IPS DF 6.9 (cell line): ENCODE measurements at regions not wholly inside any gene's neighbourhood (a gene's known extent, or its start where the extent isn't known, plus 50 kb on each side); places are given as distances from the start of the nearest gene placed in this dataset.

Experiments
- DNase-seq: peaks from one replicate; pipeline ENCODE4 v3.0.0-alpha.2; 2013; ENCODE audit warnings: low read depth, low spot score
- H3K27ac ChIP-seq: one replicate; pipeline ENCODE4 v1.5.1; 2013; ENCODE audit warnings: low read length, control low read depth
- H3K27me3 ChIP-seq: 2 replicates; pipeline ENCODE4 v1.6.1; 2013; ENCODE audit warnings: mild to moderate bottlenecking, low read length; ENCODE audit not compliant: control insufficient read depth, insufficient read depth
- H3K36me3 ChIP-seq: 2 replicates; pipeline ENCODE4 v1.6.1; 2013; ENCODE audit warnings: low read length; ENCODE audit not compliant: control insufficient read depth, insufficient read depth
- H3K4me1 ChIP-seq: 2 replicates; pipeline ENCODE4 v1.6.1; 2013; ENCODE audit warnings: low read length; ENCODE audit not compliant: control insufficient read depth, insufficient read depth
- H3K4me3 ChIP-seq: 2 replicates; pipeline ENCODE4 v1.5.1; 2013; ENCODE audit warnings: mild to moderate bottlenecking, low read length
- H3K9me3 ChIP-seq: 2 replicates; pipeline ENCODE4 v1.6.1; 2013; ENCODE audit warnings: low read length, inconsistent platforms; ENCODE audit not compliant: control insufficient read depth, insufficient read depth
- WGBS: extraction: QIAGEN DNeasy Blood & Tissue Kit; methylation state at CpG from one replicate; pipeline ENCODE4 v1.1.7; 2013; ENCODE audit warnings: mixed read lengths, missing lambda C conversion rate; ENCODE audit not compliant: insufficient read length, insufficient coverage; 5-methylcytosine and 5-hydroxymethylcytosine counted together

GRCh38 chr10:24034571-24034970 lies 174.4 kb upstream of the KIAA1217 start:
- H3K4me1 ChIP-seq: no peaks in the 10 kb centered on the region
- H3K4me3 ChIP-seq: no peak overlapping the region
- DNase-seq: no peak
- WGBS: no CpG with 5 or more reads among the region's 5 CpGs
- no peak overlapping the region for H3K27ac ChIP-seq
- H3K9me3 ChIP-seq: no peaks in the 10 kb centered on the region
- no peaks in the 10 kb centered on the region for H3K36me3 ChIP-seq
- H3K27me3 ChIP-seq: no peaks in the 10 kb centered on the region

GRCh38 chr10:24035761-24036160 lies 173.2 kb upstream of the KIAA1217 start:
- Histone ChIP-seq H3K27me3 (no peaks in the 10 kb centered on the region), H3K4me3 (no peak overlapping the region), H3K36me3 (no peaks in the 10 kb centered on the region), H3K9me3 (no peaks in the 10 kb centered on the region), H3K27ac (no peak overlapping the region), H3K4me1 (no peaks in the 10 kb centered on the region)
- DNase-seq: no peak
- no CpG with 5 or more reads among the region's 4 CpGs for WGBS

DNA sequence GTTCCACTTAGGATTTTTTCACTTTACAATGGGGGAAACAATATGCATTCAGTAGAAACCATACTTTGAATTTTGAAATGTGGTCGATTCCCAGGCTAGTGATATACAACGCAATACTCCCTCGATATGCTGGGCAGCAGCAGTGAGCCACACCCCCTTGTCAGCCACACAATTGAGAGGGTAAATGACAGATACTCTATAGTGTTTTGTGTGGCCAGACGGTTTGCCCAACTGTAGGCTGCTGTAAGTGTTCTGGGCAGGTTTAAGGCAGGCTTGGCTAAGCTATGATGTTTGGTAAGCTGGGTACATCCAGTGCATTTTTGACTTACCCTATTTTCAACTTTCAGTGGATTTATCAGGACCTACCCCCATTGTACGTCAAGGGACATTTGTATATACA lies 169.6 kb upstream of the KIAA1217 start:
- no peak for DNase-seq
- WGBS: no CpG with 5 or more reads among the region's 5 CpGs
- no peaks in the 10 kb centered on the region for H3K9me3 ChIP-seq
- H3K36me3 ChIP-seq: no peaks in the 10 kb centered on the region
- H3K27ac ChIP-seq: no peak overlapping the region
- no peaks in the 10 kb centered on the region for H3K4me1 ChIP-seq
- no peaks in the 10 kb centered on the region for H3K27me3 ChIP-seq
- H3K4me3 ChIP-seq: no peak overlapping the region

DNA sequence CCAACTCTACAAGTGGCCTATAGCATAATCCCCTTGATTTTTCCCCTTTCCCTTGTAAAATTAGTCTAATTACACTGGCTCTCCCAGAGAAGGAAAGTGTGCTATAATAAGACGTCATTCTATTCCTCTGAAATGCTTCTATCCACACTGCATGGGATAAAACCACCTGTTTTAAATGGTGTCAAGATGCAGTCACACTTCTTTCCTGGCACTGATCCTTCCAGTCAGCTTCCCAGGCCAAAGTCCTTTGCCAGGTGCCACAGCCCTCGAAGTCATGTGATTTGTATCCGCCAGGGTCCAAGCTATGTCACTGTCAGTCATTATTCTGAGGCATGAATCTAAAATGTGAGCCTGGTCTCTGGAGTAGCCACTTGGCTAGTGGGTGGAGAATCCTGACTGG lies 169.0 kb upstream of the KIAA1217 start:
- WGBS: no CpG with 5 or more reads among the region's 3 CpGs
- Histone ChIP-seq H3K36me3 (no peaks in the 10 kb centered on the region), H3K4me3 (no peak overlapping the region), H3K27ac (no peak overlapping the region), H3K9me3 (no peaks in the 10 kb centered on the region), H3K27me3 (no peaks in the 10 kb centered on the region), H3K4me1 (no peaks in the 10 kb centered on the region)
- no peak for DNase-seq

- no peak for DNase-seq
These were observed 167.9 kb upstream of the KIAA1217 start for GRCh38 chr10:24041034-24041433.

DNA sequence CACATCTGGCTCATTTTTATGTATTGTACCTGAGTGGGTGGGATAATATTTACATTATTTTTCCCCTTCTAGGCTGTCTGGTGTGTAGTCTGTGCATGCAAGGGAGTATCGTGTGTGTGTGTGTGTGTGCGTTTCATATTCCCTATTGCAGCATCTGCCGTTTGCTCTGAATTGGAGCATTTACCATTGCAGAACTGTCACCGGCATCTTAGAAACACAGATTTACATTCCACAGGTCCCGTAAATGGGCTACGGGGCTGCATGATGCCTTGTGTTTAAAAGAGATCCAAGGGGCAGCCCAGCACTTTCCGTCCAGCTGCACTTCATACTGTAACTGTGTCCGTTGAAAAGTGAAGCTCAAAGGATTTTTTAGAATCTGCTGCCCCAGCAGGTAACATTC lies 167.1 kb upstream of the KIAA1217 start:
- Histone ChIP-seq H3K36me3 (no peaks in the 10 kb centered on the region), H3K4me3 (no peak overlapping the region), H3K4me1 (no peaks in the 10 kb centered on the region), H3K27ac (no peak overlapping the region), H3K27me3 (no peaks in the 10 kb centered on the region), H3K9me3 (no peaks in the 10 kb centered on the region)
- no peak for DNase-seq
- no CpG with 5 or more reads among the region's 8 CpGs for WGBS

More at GRCh38 chr10:24041034-24041433, 167.9 kb upstream of the KIAA1217 start:
- no peaks in the 10 kb centered on the region for H3K9me3 ChIP-seq
- H3K27me3 ChIP-seq: no peaks in the 10 kb centered on the region
- no peak overlapping the region for H3K27ac ChIP-seq
- no CpG with 5 or more reads among the region's 3 CpGs for WGBS
- no peaks in the 10 kb centered on the region for H3K36me3 ChIP-seq
- H3K4me1 ChIP-seq: no peaks in the 10 kb centered on the region
- H3K4me3 ChIP-seq: no peak overlapping the region

DNA sequence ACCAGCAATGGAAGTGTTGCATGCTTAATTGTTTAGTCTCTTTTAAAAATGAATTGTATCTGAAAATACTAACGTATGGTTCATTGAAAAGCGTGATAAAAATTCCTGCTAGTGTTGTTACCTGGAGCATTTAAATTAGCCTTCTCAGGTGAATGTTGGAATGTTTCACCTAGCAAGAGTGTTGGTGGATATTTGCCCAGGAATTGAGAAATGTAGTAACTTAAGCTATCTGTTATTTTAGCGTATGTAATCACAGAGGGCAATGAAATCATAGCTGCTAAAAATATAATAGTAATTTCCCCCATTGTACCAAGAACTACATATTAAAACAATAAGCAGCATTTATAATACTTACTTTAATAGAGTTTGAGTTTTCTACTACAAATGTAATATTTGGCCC lies 166.1 kb upstream of the KIAA1217 start:
- H3K4me3 ChIP-seq: no peak overlapping the region

GRCh38 chr10:24046060-24046459 lies 162.9 kb upstream of the KIAA1217 start:
- WGBS: no CpG with 5 or more reads among the region's 2 CpGs

More for the DNA sequence above, 166.1 kb upstream of the KIAA1217 start:
- no peaks in the 10 kb centered on the region for H3K27me3 ChIP-seq
- H3K9me3 ChIP-seq: no peaks in the 10 kb centered on the region
- H3K27ac ChIP-seq: no peak overlapping the region
- no peaks in the 10 kb centered on the region for H3K36me3 ChIP-seq
- no CpG with 5 or more reads among the region's 3 CpGs for WGBS
- no peaks in the 10 kb centered on the region for H3K4me1 ChIP-seq
- DNase-seq: no peak

GRCh38 chr10:24047176-24047575 lies 161.8 kb upstream of the KIAA1217 start:
- 100% methylated on average over 1 of the region's 1 CpG for WGBS

More at GRCh38 chr10:24046060-24046459, 162.9 kb upstream of the KIAA1217 start:
- Histone ChIP-seq H3K4me3 (no peak overlapping the region), H3K27ac (no peak overlapping the region), H3K36me3 (no peaks in the 10 kb centered on the region), H3K27me3 (no peaks in the 10 kb centered on the region), H3K4me1 (no peaks in the 10 kb centered on the region), H3K9me3 (no peaks in the 10 kb centered on the region)
- DNase-seq: no peak

DNA sequence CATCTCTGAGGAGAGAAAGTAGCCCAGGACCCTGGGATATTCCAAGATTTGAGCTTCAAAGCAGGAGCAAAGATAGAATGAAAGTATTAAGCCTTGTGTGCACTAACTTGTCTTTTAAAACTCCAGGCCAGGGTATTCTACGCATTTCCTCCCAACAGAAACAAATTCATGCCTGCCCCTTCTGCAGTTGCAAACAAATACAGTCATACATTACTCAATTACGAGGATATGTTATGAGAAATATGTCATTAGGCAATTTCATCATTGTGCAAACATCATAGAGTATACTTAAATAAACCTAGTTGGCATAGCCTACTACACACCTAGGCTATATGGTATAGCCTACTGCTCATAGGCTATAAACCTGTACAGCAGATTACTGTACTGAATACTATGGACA lies 154.5 kb upstream of the KIAA1217 start:
- Histone ChIP-seq H3K9me3 (no peaks in the 10 kb centered on the region), H3K36me3 (no peaks in the 10 kb centered on the region), H3K27ac (no peak overlapping the region), H3K27me3 (no peaks in the 10 kb centered on the region), H3K4me1 (no peaks in the 10 kb centered on the region), H3K4me3 (no peak overlapping the region)
- no CpG with 5 or more reads among the region's 2 CpGs for WGBS
- no peak for DNase-seq

More at GRCh38 chr10:24047176-24047575, 161.8 kb upstream of the KIAA1217 start:
- no peaks in the 10 kb centered on the region for H3K27me3 ChIP-seq
- no peak overlapping the region for H3K27ac ChIP-seq
- H3K4me3 ChIP-seq: no peak overlapping the region
- no peaks in the 10 kb centered on the region for H3K36me3 ChIP-seq
- H3K4me1 ChIP-seq: no peaks in the 10 kb centered on the region
- H3K9me3 ChIP-seq: no peaks in the 10 kb centered on the region
- no peak for DNase-seq

- no CpG with 5 or more reads among the region's 4 CpGs for WGBS
- Histone ChIP-seq H3K9me3 (no peaks in the 10 kb centered on the region), H3K4me3 (no peak overlapping the region), H3K36me3 (no peaks in the 10 kb centered on the region), H3K4me1 (no peaks in the 10 kb centered on the region), H3K27ac (no peak overlapping the region), H3K27me3 (no peaks in the 10 kb centered on the region)
- DNase-seq: no peak
These were observed 128.7 kb upstream of the KIAA1217 start for GRCh38 chr10:24080207-24080606.
